HG03378 (cell line): ENCODE measurements at regions not wholly inside any gene's neighbourhood (a gene's known extent, or its start where the extent isn't known, plus 50 kb on each side); places are given as distances from the start of the nearest gene placed in this dataset.
A peak's percentile ranks its signal among the peaks of the same experiment; 100 is the strongest.

Experiments
- ATAC-seq: cut with Tn5 transposase; IDR thresholded peaks from one replicate; pipeline ENCODE4 v1.9.1; 2021; ENCODE audit warnings: mild to moderate bottlenecking, moderate library complexity; ENCODE audit not compliant: unreplicated experiment

DNA sequence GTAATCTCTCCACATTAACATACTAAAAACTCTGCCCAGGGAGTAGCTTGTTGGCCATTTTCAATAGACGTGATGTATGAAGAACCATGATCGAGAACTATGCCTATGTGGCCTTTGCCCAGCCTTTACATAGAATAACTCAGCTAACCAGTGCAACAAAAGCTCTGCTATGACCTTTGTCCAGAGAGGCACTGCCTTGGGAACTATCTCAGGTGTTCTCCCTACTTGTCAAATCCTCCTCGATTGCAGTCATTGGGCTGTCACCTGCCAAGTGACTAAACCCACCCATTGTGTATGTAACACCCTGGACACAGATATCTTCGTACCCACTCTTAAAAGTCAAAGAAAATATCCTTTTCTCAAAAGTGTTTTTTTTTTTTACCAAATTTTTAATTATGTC, 610.3 kb upstream of the GALNTL6 start:
- ATAC-seq, result no peak

GRCh38 chr4:171186700-171187099, 626.5 kb upstream of the GALNTL6 start:
- no peak for ATAC-seq

DNA sequence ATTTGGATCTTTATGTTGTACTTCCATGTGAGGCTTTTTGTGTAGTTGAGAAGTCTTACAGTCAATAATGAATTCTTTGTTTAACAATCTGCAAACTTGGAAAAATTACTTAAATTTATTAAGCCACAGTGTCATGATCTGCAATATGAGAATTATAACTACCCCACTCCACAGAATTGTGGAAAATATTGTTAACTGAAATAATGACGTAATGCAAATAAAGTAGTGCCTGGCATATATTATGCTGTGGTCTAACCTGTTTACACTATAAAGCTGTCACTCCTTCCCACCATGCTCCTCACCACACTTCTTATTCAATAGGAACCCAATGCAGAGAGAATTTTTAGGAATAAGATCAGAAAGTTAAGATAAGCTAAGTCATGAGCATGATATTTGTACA, 632.1 kb upstream of the GALNTL6 start:
- ATAC-seq, result no peak

GRCh38 chr4:171170671-171171070, 642.5 kb upstream of the GALNTL6 start:
- no peak for ATAC-seq

- no peak for ATAC-seq
Measured at GRCh38 chr4:171169396-171169795, 643.8 kb upstream of the GALNTL6 start.

DNA sequence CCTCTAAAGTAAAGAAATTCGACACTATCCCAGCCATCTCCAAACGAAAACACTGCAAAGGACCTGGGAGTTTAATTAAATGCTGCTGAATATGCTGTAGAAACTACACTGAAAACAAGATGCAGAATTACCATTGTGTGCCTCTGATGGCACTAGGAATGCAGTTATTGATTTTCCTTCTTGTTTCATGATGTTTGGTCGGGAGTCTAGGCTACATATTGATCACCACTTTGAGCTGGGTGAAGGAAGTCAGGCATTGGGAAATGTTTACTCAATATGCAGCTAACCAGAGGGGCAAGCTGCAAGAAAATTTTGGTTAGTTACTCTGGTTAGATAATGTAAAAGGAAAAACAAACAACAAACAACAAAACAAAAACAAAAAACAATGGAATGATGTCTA, 650.7 kb upstream of the GALNTL6 start:
- ATAC-seq, result no peak

GRCh38 chr4:171157462-171158082, 655.6 kb upstream of the GALNTL6 start:
- no peak for ATAC-seq

- no peak for ATAC-seq
Measured at GRCh38 chr4:171142639-171143038, 670.6 kb upstream of the GALNTL6 start.

- no peak for ATAC-seq
Measured at GRCh38 chr4:171142045-171142444, 671.2 kb upstream of the GALNTL6 start.

DNA sequence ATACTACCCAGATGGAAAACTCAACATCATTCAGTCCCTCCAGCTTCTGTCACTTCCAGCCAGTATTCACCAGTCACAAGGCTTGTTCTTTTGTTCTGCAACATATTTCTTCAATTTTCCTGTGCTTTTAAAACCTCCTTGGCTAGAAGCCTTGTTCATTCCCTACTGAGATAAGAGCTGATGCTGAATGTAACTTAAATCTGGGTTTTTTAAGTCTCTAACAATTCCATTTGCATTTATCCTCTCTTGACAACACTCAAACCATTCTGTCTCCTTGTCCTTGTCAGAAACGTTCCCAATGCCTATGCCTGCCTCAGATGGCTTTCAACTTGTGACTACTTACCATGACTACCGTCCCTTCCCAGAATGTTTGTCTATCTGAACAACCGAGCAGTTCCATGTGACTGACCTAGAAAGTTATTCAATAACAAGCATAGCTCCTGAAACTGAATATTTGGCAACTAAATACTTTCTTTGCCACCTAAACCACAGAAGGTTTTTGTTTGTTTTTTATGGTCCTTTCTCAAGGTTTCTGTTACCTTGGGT, 682.9 kb upstream of the GALNTL6 start:
- ATAC-seq, result peak; percentile 44

- no peak for ATAC-seq
Measured at GRCh38 chr4:171118091-171118490, 695.1 kb upstream of the GALNTL6 start.

DNA sequence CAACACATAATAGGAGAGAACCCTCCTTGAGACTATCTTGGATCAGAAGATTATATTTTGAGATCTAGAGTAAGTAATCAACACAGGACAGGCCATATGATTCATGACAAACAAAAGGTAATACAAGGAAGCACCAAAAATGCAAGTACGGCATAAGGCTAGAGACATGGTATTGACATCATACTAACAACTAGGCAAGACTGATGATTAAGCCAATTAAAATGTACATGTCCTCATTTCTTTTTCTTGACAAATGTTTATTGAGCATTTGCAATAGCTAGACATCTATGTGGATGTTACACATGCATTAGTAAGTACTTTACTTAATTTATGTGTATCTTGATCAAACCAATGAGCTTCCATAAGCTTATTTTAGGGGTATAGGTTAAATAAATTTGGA, 695.7 kb upstream of the GALNTL6 start:
- ATAC-seq, result no peak

- ATAC-seq, result no peak
Measured at GRCh38 chr4:171101845-171102244, 711.4 kb upstream of the GALNTL6 start.

- no peak for ATAC-seq
Measured at GRCh38 chr4:171087089-171087488, 726.1 kb upstream of the GALNTL6 start.

DNA sequence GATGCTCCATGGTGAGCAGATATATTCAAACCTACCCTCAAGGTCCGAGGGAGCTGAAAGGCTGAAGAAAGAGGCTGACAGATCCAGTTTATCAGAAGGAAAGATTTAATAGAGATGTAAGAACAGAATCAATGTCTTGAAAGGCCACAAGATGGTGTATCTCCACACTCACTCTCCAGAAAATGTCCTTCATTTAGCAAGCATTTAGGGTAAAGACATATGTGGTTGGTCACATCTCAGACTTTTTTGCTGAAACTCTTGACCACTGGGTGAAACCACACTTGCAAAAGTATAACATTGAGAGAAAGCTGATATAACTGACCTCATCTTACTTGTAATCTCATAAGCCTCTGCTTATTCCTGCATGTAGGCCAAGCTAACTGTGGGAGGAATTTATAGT, 745.8 kb upstream of the GALNTL6 start:
- no peak for ATAC-seq

- ATAC-seq, result no peak
Measured at GRCh38 chr4:171049380-171049779, 763.8 kb upstream of the GALNTL6 start.

DNA sequence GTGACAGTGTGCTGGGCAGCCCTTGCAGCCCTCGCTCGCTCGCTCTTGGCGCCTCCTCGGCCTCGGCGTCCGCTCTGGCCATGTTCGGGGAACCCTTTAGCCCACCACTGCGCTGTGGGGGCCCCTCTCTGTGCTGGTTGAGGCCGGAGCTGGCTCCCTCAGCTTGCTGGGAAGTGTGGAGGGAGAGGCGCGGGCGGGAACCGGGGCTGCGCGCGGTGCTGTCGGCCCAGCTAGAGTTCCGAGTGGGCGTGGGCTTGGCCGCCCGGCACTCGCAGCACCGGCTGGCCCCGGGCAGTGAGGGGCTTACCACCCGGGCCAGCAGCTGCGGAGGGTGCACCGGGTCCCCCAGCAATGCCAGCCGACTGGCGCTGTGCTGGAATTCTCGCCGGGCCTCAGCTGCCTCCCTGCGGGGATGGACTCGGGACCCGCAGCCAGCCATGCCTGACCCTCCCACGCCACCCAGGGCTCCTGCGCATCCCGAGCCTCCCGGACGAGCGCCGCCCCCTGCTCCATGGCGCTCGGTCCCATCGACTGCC, 770.1 kb upstream of the GALNTL6 start:
- no peak for ATAC-seq

- ATAC-seq, result no peak
Measured at GRCh38 chr4:171035909-171036308, 777.3 kb upstream of the GALNTL6 start.

- no peak for ATAC-seq
Measured at GRCh38 chr4:171031338-171031737, 781.9 kb upstream of the GALNTL6 start.

- peak; percentile 43 for ATAC-seq
Measured at GRCh38 chr4:171025776-171026175, 787.4 kb upstream of the GALNTL6 start.

GRCh38 chr4:171025343-171025742, 787.9 kb upstream of the GALNTL6 start:
- peak; percentile 25 for ATAC-seq

DNA sequence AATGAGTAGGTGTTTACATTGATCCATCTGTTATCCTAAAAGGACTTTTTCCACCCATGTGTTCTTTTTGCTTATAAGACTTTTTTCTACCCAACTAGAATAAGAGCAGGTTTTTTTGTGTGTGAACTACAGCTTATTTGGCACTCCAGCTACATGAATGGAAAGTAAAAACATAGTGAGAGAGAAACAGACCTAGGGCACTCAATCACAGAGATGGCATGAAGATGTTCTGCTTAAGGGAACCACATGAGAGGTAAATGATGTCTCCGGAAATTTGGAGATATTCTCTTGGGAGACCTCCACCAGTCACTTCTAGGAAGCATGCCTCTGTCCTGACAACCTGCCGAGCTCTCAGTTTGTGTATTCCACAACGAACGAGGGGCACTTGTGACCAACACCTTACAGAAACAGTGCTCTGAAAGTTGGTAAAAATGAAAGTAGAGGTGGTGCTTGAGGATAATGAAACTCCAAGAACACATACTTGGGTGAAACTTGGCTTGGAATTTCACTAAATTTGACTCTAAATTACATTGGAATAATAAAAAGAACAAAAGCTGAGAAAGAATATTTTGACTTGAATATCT, 788.4 kb upstream of the GALNTL6 start:
- no peak for ATAC-seq
